ENCODE measurements at regions not wholly inside any gene's neighbourhood (a gene's known extent, or its start where the extent isn't known, plus 50 kb on each side); places are given as distances from the start of the nearest gene placed in this dataset.

DNA sequence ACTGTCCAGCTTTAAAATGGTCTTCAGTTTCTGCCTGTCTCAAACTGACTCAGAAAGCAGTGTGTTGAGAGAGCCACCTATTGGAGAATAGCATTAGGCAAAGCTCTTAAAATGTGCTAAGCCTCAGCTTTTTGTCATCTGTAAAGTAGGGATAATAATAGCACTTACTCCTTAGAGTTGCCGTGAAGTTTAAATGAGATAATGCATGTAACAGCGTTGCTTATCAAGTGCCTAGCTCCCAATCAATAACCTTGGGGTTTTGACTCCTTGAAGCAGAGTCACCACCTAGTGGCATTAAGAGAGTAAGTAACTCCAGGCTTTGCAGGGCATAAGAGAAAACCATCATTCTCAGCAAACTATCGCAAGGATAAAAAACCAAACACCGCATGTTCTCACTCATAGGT is 163.3 kb downstream of the HS3ST2 start:
- TF ChIP-seq CTCF (IDR thresholded peaks at IDR 0.05): no peak
- TF ChIP-seq POLR2A (IDR thresholded peaks at IDR 0.05): no peak
- TF ChIP-seq POLR2AphosphoS5 (IDR thresholded peaks at IDR 0.05): no peak
